SK-N-SH (cell line): ENCODE measurements at regions not wholly inside any gene's neighbourhood (a gene's known extent, or its start where the extent isn't known, plus 50 kb on each side); places are given as distances from the start of the nearest gene placed in this dataset.

ENCODE experiments used
- CTCF ChIA-PET: fragments of 300-600, 350-600 bp; formaldehyde crosslinking; extraction: SDS; loops from one replicate; lab custom pipeline; 2021; lab: Yijun Ruan, JAX
- POLR2A ChIA-PET: fragments of 350-600 bp; sonication (Branson Sonifier 250); formaldehyde crosslinking; extraction: SDS; loops from one replicate; lab custom pipeline; 2020; ENCODE audit warnings: antibody characterized with exemption, inconsistent platforms; lab: Yijun Ruan, JAX
- DNase-seq: peaks from one replicate; pipeline ENCODE4 v3.0.0; 2012
- H2AFZ ChIP-seq: fragments of 200-600 bp; sonication (generic); 2 replicates; pipeline ENCODE4 v1.8.1; 2016; ENCODE audit warnings: antibody characterized with exemption, mild to moderate bottlenecking, low read depth
- H3F3A ChIP-seq: fragments of 200-600 bp; sonication (generic); replicated peaks from 2 replicates; pipeline ENCODE3; 2016; ENCODE audit warnings: antibody characterized with exemption, mild to moderate bottlenecking; ENCODE audit not compliant: insufficient read depth
- H3K27ac ChIP-seq, 2 experiments: fragments of 200-500 bp in 1 of 2; fragments of 200-600 bp in 1 of 2; sonication (Bioruptor generic) in 1 of 2; sonication (generic), shearing (Covaris generic) in 1 of 2; 2 replicates each; pipeline versions ENCODE4 v1.5.1 to v1.6.1; 2014 to 2016; ENCODE audit warnings: low read depth in 2 of 2, inconsistent platforms in 1 of 2, low read length in 1 of 2, mild to moderate bottlenecking in 1 of 2, mixed read lengths in 1 of 2
- H3K27me3 ChIP-seq: fragments of 200-600 bp; sonication (generic), shearing (Covaris generic); 2 replicates; pipeline ENCODE4 v1.6.1; 2016; ENCODE audit warnings: mixed run types; ENCODE audit not compliant: insufficient read depth
- H3K36me3 ChIP-seq, 2 experiments: fragments of 200-500 bp in 1 of 2; fragments of 200-600 bp in 1 of 2; sonication (Bioruptor generic) in 1 of 2; sonication (generic) in 1 of 2; replicated peaks in 1 of 2; 2 replicates each; pipeline versions ENCODE3 to v1.5.1; 2014 to 2016; ENCODE audit warnings: low read length in 1 of 2, mild to moderate bottlenecking in 1 of 2; ENCODE audit not compliant: insufficient read depth in 2 of 2, control insufficient read depth in 1 of 2
- H3K4me1 ChIP-seq, 2 experiments: fragments of 200-500 bp in 1 of 2; fragments of 200-600 bp in 1 of 2; sonication (Bioruptor generic) in 1 of 2; sonication (generic), shearing (Covaris generic) in 1 of 2; 2 replicates each; pipeline versions ENCODE4 v1.5.1 to v1.6.1; 2014 to 2016; ENCODE audit warnings: low read depth in 1 of 2, low read length in 1 of 2, mixed run types in 1 of 2; ENCODE audit not compliant: insufficient read depth in 2 of 2, control insufficient read depth in 1 of 2
- H3K4me2 ChIP-seq: fragments of 200-600 bp; sonication (generic), shearing (Covaris generic); 2 replicates; pipeline ENCODE4 v1.6.1; 2017; ENCODE audit warnings: mixed run types
- H3K4me3 ChIP-seq, 2 experiments: fragments of 200-500 bp in 1 of 2; fragments of 200-600 bp in 1 of 2; sonication (Bioruptor generic) in 1 of 2; sonication (generic), shearing (Covaris generic) in 1 of 2; 2 replicates each; pipeline versions ENCODE4 v1.5.1 to v1.8.1; 2014 to 2016; ENCODE audit warnings: low read depth in 2 of 2, inconsistent platforms in 1 of 2, low read length in 1 of 2, mild to moderate bottlenecking in 1 of 2, mixed read lengths in 1 of 2, moderate library complexity in 1 of 2
- H3K79me2 ChIP-seq: fragments of 200-600 bp; sonication (generic); 2 replicates; pipeline ENCODE4 v1.8.1; 2017; ENCODE audit warnings: mild to moderate bottlenecking; ENCODE audit not compliant: insufficient read depth
- H3K9ac ChIP-seq: fragments of 200-600 bp; sonication (generic); 2 replicates; pipeline ENCODE4 v1.6.1; 2017; ENCODE audit warnings: mixed run types
- H3K9me2 ChIP-seq: fragments of 200-600 bp; sonication (generic); 2 replicates; pipeline ENCODE4 v1.6.1; 2017; ENCODE audit warnings: mixed run types
- H3K9me3 ChIP-seq: fragments of 200-600 bp; sonication (generic); 2 replicates; pipeline ENCODE4 v1.6.1; 2017; ENCODE audit warnings: mixed run types, mild to moderate bottlenecking, moderate library complexity
- H4K20me1 ChIP-seq: fragments of 200-600 bp; sonication (generic); 2 replicates; pipeline ENCODE4 v1.6.1; 2017; ENCODE audit warnings: mild to moderate bottlenecking, mixed run types; ENCODE audit not compliant: insufficient read depth
- CHD2 ChIP-seq: fragments of 150-350 bp; IDR thresholded peaks from 2 replicates; pipeline ENCODE4 v1.6.1; 2018; ENCODE audit warnings: low read length; ENCODE audit not compliant: partially characterized antibody
- CTCF ChIP-seq: fragments of 200-600 bp; sonication (generic); IDR thresholded peaks from 2 replicates; pipeline ENCODE4 v1.6.1; 2017; ENCODE audit warnings: antibody characterized with exemption, mild to moderate bottlenecking, moderate library complexity
- ELF1 ChIP-seq: IDR thresholded peaks from 2 replicates; pipeline ENCODE4 v1.4.0; 2012
- FOSL2 ChIP-seq: IDR thresholded peaks from 2 replicates; pipeline ENCODE4 v1.4.0; 2012; ENCODE audit warnings: low read depth, mild to moderate bottlenecking, moderate library complexity, borderline replicate concordance
- FOXM1 ChIP-seq: IDR thresholded peaks from 2 replicates; pipeline ENCODE4 v1.4.0; 2012; ENCODE audit warnings: low read depth, mild to moderate bottlenecking
- GATA2 ChIP-seq: sonication (generic); formaldehyde crosslinking; IDR thresholded peaks from 2 replicates; pipeline ENCODE4 v1.5.0; 2020; ENCODE audit warnings: mild to moderate bottlenecking, missing genetic modification reagents
- MAX ChIP-seq: IDR thresholded peaks from 2 replicates; pipeline ENCODE4 v1.4.0; 2012; ENCODE audit warnings: low read depth
- MXI1 ChIP-seq: IDR thresholded peaks from 2 replicates; pipeline ENCODE4 v1.6.1; 2012; ENCODE audit warnings: mild to moderate bottlenecking, low read depth, low read length, improper control_type of control experiment
- NRF1 ChIP-seq: IDR thresholded peaks from 2 replicates; pipeline ENCODE4 v1.6.1; 2012; ENCODE audit warnings: low read depth, mild to moderate bottlenecking, low read length
- PBX3 ChIP-seq: IDR thresholded peaks from 2 replicates; pipeline ENCODE4; 2012
- POLR2AphosphoS5 ChIP-seq: IDR thresholded peaks from 2 replicates; pipeline ENCODE4 v1.6.1; 2012; ENCODE audit warnings: low read depth, low read length
- RAD21 ChIP-seq: IDR thresholded peaks from 2 replicates; pipeline ENCODE4 v1.6.1; 2012; ENCODE audit warnings: mild to moderate bottlenecking, low read length
- REST ChIP-seq: IDR thresholded peaks from 2 replicates; pipeline ENCODE4 v1.6.1; 2012; ENCODE audit warnings: mild to moderate bottlenecking, low read depth, low read length, moderate library complexity
- SMC3 ChIP-seq: IDR thresholded peaks from 2 replicates; pipeline ENCODE4 v1.6.1; 2012; ENCODE audit warnings: low read depth, low read length, improper control_type of control experiment
- TAF1 ChIP-seq: IDR thresholded peaks from 2 replicates; pipeline ENCODE4 v1.6.1; 2012; ENCODE audit warnings: low read depth, mild to moderate bottlenecking, low read length, moderate library complexity, borderline replicate concordance
- TCF12 ChIP-seq: IDR thresholded peaks from 2 replicates; pipeline ENCODE4 v1.4.0; 2012
- TEAD4 ChIP-seq: IDR thresholded peaks from 2 replicates; pipeline ENCODE4 v1.4.0; 2012; ENCODE audit warnings: mild to moderate bottlenecking, borderline replicate concordance; ENCODE audit not compliant: insufficient read depth
- USF1 ChIP-seq: IDR thresholded peaks from 2 replicates; pipeline ENCODE4 v1.4.0; 2012; ENCODE audit warnings: low read depth, borderline replicate concordance
- ZBTB33 ChIP-seq: IDR thresholded peaks from 2 replicates; pipeline ENCODE4 v1.4.0; 2012; ENCODE audit warnings: low read depth, borderline replicate concordance
- WGBS: methylation state at CpG from one replicate; pipeline ENCODE4 v1.1.6; 2017; ENCODE audit warnings: low lambda C conversion rate; 5-methylcytosine and 5-hydroxymethylcytosine counted together

GRCh38 chr11:15851051-15851498 lies 505.3 kb downstream of the SOX6 start:
- DNase-seq, result no peak
- Histone ChIP-seq H3K9ac (no peak overlapping the region), H3K4me3 (no peak overlapping the region), H3K27ac (no peak overlapping the region; a peak in 1 of 4 replicates), H3F3A (no peaks in the 10 kb centered on the region), H4K20me1 (no peaks in the 10 kb centered on the region), H3K4me2 (no peak overlapping the region), H3K9me2 (no peaks in the 10 kb centered on the region), H3K79me2 (no peaks in the 10 kb centered on the region), H3K4me1 (peaks cover 0 to 3% of the 10 kb centered on the region in 2 experiments; a peak in 2 of 4 replicates), H3K36me3 (no peaks in the 10 kb centered on the region), H2AFZ (no peak overlapping the region), H3K9me3 (no peaks in the 10 kb centered on the region), H3K27me3 (no peaks in the 10 kb centered on the region)
- TF ChIP-seq REST (no peak), POLR2AphosphoS5 (no peak), RAD21 (no peak), SMC3 (no peak), USF1 (no peak)
- ChIA-PET CTCF (interaction anchor here (0.8 to 1.5 kb wide), 3 partner anchors 13 to 197 kb away, joined by 3 to 5 read pairs (median 3); no protein-coding TSS in a partner anchor), POLR2A (no interaction called here)
- 52% methylated on average over 5 of the region's 5 CpGs for WGBS

- no peaks in the 10 kb centered on the region for H3K9me3 ChIP-seq
- no peak for TF ChIP-seq MAX
- TF ChIP-seq CTCF, result peak; percentile 41
- TF ChIP-seq RAD21, result peak; percentile 57
- TF ChIP-seq SMC3, result peak; percentile 40; the same call in 1 of the 2 replicates
- TF ChIP-seq FOXM1, result no peak
- no peak for TF ChIP-seq CHD2
- TF ChIP-seq POLR2AphosphoS5, result no peak
- no peak for TF ChIP-seq MXI1
- no peak for TF ChIP-seq TEAD4
- TF ChIP-seq TAF1, result no peak
- TF ChIP-seq ZBTB33, result no peak
- no peak for TF ChIP-seq ELF1
- TF ChIP-seq TCF12, result no peak
- no peak for TF ChIP-seq FOSL2
- no peak for TF ChIP-seq GATA2 (CRISPR knock-in tag)
- TF ChIP-seq NRF1, result no peak
- TF ChIP-seq PBX3, result no peak
- TF ChIP-seq, all 33 proteins: peak for 3
- Histone ChIP-seq H3K36me3 (no peaks in the 10 kb centered on the region), H3K9me2 (no peaks in the 10 kb centered on the region), H3K9ac (no peak overlapping the region), H3K4me3 (no peak overlapping the region), H3K79me2 (no peaks in the 10 kb centered on the region), H4K20me1 (no peaks in the 10 kb centered on the region), H2AFZ (no peak overlapping the region), H3K4me1 (peaks cover 0 to 3% of the 10 kb centered on the region in 2 experiments; a peak in 2 of 4 replicates), H3K27me3 (no peaks in the 10 kb centered on the region), H3F3A (no peaks in the 10 kb centered on the region), H3K4me2 (no peak overlapping the region), H3K27ac (no peak overlapping the region)
- 35% methylated on average over 3 of the region's 3 CpGs for WGBS
- CTCF ChIA-PET, result interaction anchor here (0.8 to 1.5 kb wide), 9 partner anchors 8 to 205 kb away, joined by 3 to 5 read pairs (median 3); no protein-coding TSS in a partner anchor
- no peak for DNase-seq
- POLR2A ChIA-PET, result no interaction called here
Observed at GRCh38 chr11:15852179-15852578, 504.2 kb downstream of the SOX6 start.
